HCT116 (cell line): ENCODE measurements at regions not wholly inside any gene's neighbourhood (a gene's known extent, or its start where the extent isn't known, plus 50 kb on each side); places are given as distances from the start of the nearest gene placed in this dataset.
A peak's percentile ranks its signal among the peaks of the same experiment; 100 is the strongest.

Experiments
- ATAC-seq: fragments of 200-7000 bp; cut with Tn5 transposase; 2 replicates; pipeline ENCODE4 v1.9.1; 2020; ENCODE audit warnings: mild to moderate bottlenecking, moderate library complexity
- BruUV-seq: library from RNA; stranded (reverse); fragments of 400-500 nt; replicated peaks from 2 replicates; lab custom pipeline; 2021; lab: Mats Ljungman, UMichigan
- CTCF ChIA-PET: fragments of 300-600 bp; sonication (Branson Sonifier 250); formaldehyde crosslinking; loops from one replicate; lab custom pipeline; 2021; ENCODE audit warnings: antibody characterized with exemption; lab: Charles Lee
- POLR2A ChIA-PET: fragments of 300-600, 350-600 bp; sonication (Branson Sonifier 250); formaldehyde crosslinking; loops from one replicate; lab custom pipeline; 2021; ENCODE audit warnings: antibody characterized with exemption; lab: Charles Lee
- RAD21 ChIA-PET, 2 experiments: fragments of 300-600 bp; sonication (Branson Sonifier 250); formaldehyde crosslinking; loops; one replicate each; lab custom pipeline; 2023; ENCODE audit warnings: low total read pairs in 2 of 2; ENCODE audit not compliant: uncharacterized antibody in 2 of 2, unreplicated experiment in 2 of 2, low non-redundant PET in 1 of 2; lab: Charles Lee
- DNase-seq: peaks from one replicate; pipeline ENCODE4 v3.0.0-alpha.2; 2010; ENCODE audit warnings: low read depth, low spot score
- H2AFZ ChIP-seq: fragments of 200-600 bp; shearing (Covaris generic), sonication (generic); 2 replicates; pipeline ENCODE4 v1.6.1; 2017; ENCODE audit warnings: low read depth, mixed run types, mixed read lengths, antibody characterized with exemption, low read length; ENCODE audit not compliant: poor library complexity, severe bottlenecking
- H3K27ac ChIP-seq: 2 replicates; pipeline ENCODE4 v1.5.1; 2012; ENCODE audit warnings: low read depth, low read length
- H3K27me3 ChIP-seq: fragments of 200-600 bp; sonication (generic); 2 replicates; pipeline ENCODE4 v1.6.1; 2016; ENCODE audit warnings: mixed run types, low read length, mixed read lengths; ENCODE audit not compliant: insufficient read depth
- H3K36me3 ChIP-seq, 2 experiments: fragments of 200-500 bp in 1 of 2; fragments of 200-600 bp in 1 of 2; sonication (Bioruptor generic) in 1 of 2; sonication (generic) in 1 of 2; 2 replicates each; pipeline versions ENCODE4 v1.5.1 to v1.6.1; 2014 to 2016; ENCODE audit warnings: low read length in 2 of 2, inconsistent platforms in 1 of 2, mixed read lengths in 1 of 2, mixed run types in 1 of 2; ENCODE audit not compliant: insufficient read depth in 2 of 2, control insufficient read depth in 1 of 2
- H3K4me1 ChIP-seq, 2 experiments: fragments of 200-600 bp in 1 of 2; sonication (generic) in 1 of 2; 2 replicates each; pipeline versions ENCODE4 v1.5.1 to v1.6.1; 2012 to 2017; ENCODE audit warnings: low read length in 2 of 2, inconsistent platforms in 1 of 2, mild to moderate bottlenecking in 1 of 2, mixed read lengths in 1 of 2, mixed run types in 1 of 2, moderate library complexity in 1 of 2; ENCODE audit not compliant: insufficient read depth in 2 of 2, control insufficient read depth in 1 of 2
- H3K4me2 ChIP-seq: fragments of 200-600 bp; sonication (generic); 2 replicates; pipeline ENCODE4 v1.6.1; 2017; ENCODE audit warnings: mixed run types, low read length, mixed read lengths
- H3K4me3 ChIP-seq, 2 experiments: fragments of 200-600 bp in 1 of 2; sonication (generic) in 1 of 2; replicated peaks in 1 of 2; 2 replicates each; pipeline ENCODE4 v1.5.1; 2011 to 2016; ENCODE audit warnings: low read length in 2 of 2, control low read depth in 1 of 2, low read depth in 1 of 2, mild to moderate bottlenecking in 1 of 2, mixed read lengths in 1 of 2, mixed run types in 1 of 2
- H3K79me2 ChIP-seq: fragments of 200-600 bp; sonication (generic); 2 replicates; pipeline ENCODE4 v1.6.1; 2017; ENCODE audit warnings: mild to moderate bottlenecking, mixed run types, low read length, moderate library complexity, mixed read lengths; ENCODE audit not compliant: insufficient read depth
- H3K9ac ChIP-seq: fragments of 200-600 bp; sonication (generic); 2 replicates; pipeline ENCODE4 v1.6.1; 2016; ENCODE audit warnings: low read length, mixed read lengths
- H3K9me2 ChIP-seq: fragments of 200-600 bp; sonication (generic), shearing (Covaris generic); 2 replicates; pipeline ENCODE4 v1.6.1; 2017; ENCODE audit warnings: mixed run types, mild to moderate bottlenecking, moderate library complexity; ENCODE audit not compliant: insufficient read depth
- H3K9me3 ChIP-seq, 2 experiments: fragments of 200-500 bp in 1 of 2; fragments of 200-600 bp in 1 of 2; sonication (Bioruptor generic) in 1 of 2; sonication (generic) in 1 of 2; 2 replicates each; pipeline ENCODE4 v1.6.1; 2014 to 2017; ENCODE audit warnings: low read length in 2 of 2, mixed read lengths in 2 of 2, inconsistent platforms in 1 of 2, low read depth in 1 of 2, mild to moderate bottlenecking in 1 of 2, mixed run types in 1 of 2, moderate library complexity in 1 of 2; ENCODE audit not compliant: control insufficient read depth in 1 of 2, insufficient read depth in 1 of 2
- H4K20me1 ChIP-seq: fragments of 200-600 bp; sonication (generic), shearing (Covaris generic); 2 replicates; pipeline ENCODE4 v1.6.1; 2017; ENCODE audit warnings: mixed run types, mild to moderate bottlenecking, moderate library complexity; ENCODE audit not compliant: insufficient read depth
- CBX3 ChIP-seq: IDR thresholded peaks from 2 replicates; pipeline ENCODE4 v1.6.1; 2012; ENCODE audit warnings: low read depth
- CEBPB ChIP-seq: IDR thresholded peaks from 2 replicates; pipeline ENCODE4 v1.6.1; 2012; ENCODE audit warnings: low read depth
- EGR1 ChIP-seq: IDR thresholded peaks from 2 replicates; pipeline ENCODE4 v1.6.1; 2012; ENCODE audit warnings: low read depth
- ELF1 ChIP-seq: IDR thresholded peaks from 2 replicates; pipeline ENCODE4 v1.6.1; 2012; ENCODE audit warnings: low read depth, borderline replicate concordance
- EZH2 ChIP-seq: fragments of 200-600 bp; sonication (generic); IDR thresholded peaks from 2 replicates; pipeline ENCODE4 v1.6.1; 2017; ENCODE audit warnings: antibody characterized with exemption, mixed run types
- FOSL1 ChIP-seq: IDR thresholded peaks from 2 replicates; pipeline ENCODE4 v1.6.1; 2012; ENCODE audit warnings: low read depth
- POLR2A ChIP-seq: IDR thresholded peaks from 2 replicates; pipeline ENCODE4 v1.7.0; 2011; ENCODE audit warnings: borderline replicate concordance; ENCODE audit not compliant: insufficient read depth, insufficient read length; ENCODE audit errors: extremely low read depth
- POLR2AphosphoS5 ChIP-seq: IDR thresholded peaks from 2 replicates; pipeline ENCODE4 v1.6.1; 2011; ENCODE audit warnings: mild to moderate bottlenecking, low read depth, low read length, moderate library complexity
- RAD21 ChIP-seq: IDR thresholded peaks from 2 replicates; pipeline ENCODE4 v1.6.1; 2012; ENCODE audit warnings: low read depth, mild to moderate bottlenecking
- SIN3A ChIP-seq: IDR thresholded peaks from 2 replicates; pipeline ENCODE4 v1.6.1; 2012; ENCODE audit warnings: low read depth
- SP1 ChIP-seq: IDR thresholded peaks from 2 replicates; pipeline ENCODE4 v1.6.1; 2012; ENCODE audit warnings: low read depth
- SRF ChIP-seq: IDR thresholded peaks from 2 replicates; pipeline ENCODE4 v1.6.1; 2012; ENCODE audit warnings: low read depth
- TCF7L2 ChIP-seq: IDR thresholded peaks from 2 replicates; pipeline ENCODE4 v1.7.0; 2011; ENCODE audit warnings: borderline replicate concordance, inconsistent platforms; ENCODE audit not compliant: insufficient read depth, insufficient read length; ENCODE audit errors: extremely low read depth
- YY1 ChIP-seq: IDR thresholded peaks from 2 replicates; pipeline ENCODE4 v1.6.1; 2011; ENCODE audit warnings: low read length, low read depth, moderate library complexity, mild to moderate bottlenecking; ENCODE audit not compliant: insufficient replicate concordance; ENCODE audit errors: extremely low read depth
- ZFX ChIP-seq: fragments of 450-650 bp; IDR thresholded peaks from 2 replicates; pipeline ENCODE4 v1.6.1; 2017
- ZNF274 ChIP-seq: fragments of 200-500 bp; sonication (Bioruptor generic); IDR thresholded peaks from 2 replicates; pipeline ENCODE4 v1.6.1; 2014; ENCODE audit warnings: mild to moderate bottlenecking, low read depth, low read length, inconsistent platforms
- intact Hi-C: fragments of 100-400 bp; cut with micrococcal nuclease; formaldehyde crosslinking; loops from 2 replicates; pipeline ENCODE4 v1.10.0; 2022
- TF ChIP-seq, protein P1 (sequence below): IDR thresholded peaks from 2 replicates; pipeline ENCODE4 v1.6.1; 2011; ENCODE audit warnings: mild to moderate bottlenecking, low read length, moderate library complexity; ENCODE audit not compliant: insufficient replicate concordance; ENCODE audit errors: extremely low read depth
- TF ChIP-seq, protein P2 (sequence below): IDR thresholded peaks from 2 replicates; pipeline ENCODE4 v1.6.1; 2012
- TF ChIP-seq, protein P3 (sequence below), 3 experiments: fragments of 200-600 bp in 1 of 3; sonication (generic) in 1 of 3; IDR thresholded peaks in 2 of 3; conservative IDR thresholded peaks in 1 of 3; 2 replicates each; pipeline ENCODE4 v1.5.1; 2012 to 2017; ENCODE audit warnings: low read depth in 2 of 3, low read length in 2 of 3, antibody characterized with exemption in 1 of 3, borderline replicate concordance in 1 of 3, control low read depth in 1 of 3, mild to moderate bottlenecking in 1 of 3, mixed read lengths in 1 of 3, mixed run types in 1 of 3, moderate library complexity in 1 of 3; ENCODE audit not compliant: insufficient read depth in 1 of 3
- TF ChIP-seq, protein P4 (sequence below): IDR thresholded peaks from 2 replicates; pipeline ENCODE4 v1.6.1; 2012; ENCODE audit warnings: low read depth

DNA sequence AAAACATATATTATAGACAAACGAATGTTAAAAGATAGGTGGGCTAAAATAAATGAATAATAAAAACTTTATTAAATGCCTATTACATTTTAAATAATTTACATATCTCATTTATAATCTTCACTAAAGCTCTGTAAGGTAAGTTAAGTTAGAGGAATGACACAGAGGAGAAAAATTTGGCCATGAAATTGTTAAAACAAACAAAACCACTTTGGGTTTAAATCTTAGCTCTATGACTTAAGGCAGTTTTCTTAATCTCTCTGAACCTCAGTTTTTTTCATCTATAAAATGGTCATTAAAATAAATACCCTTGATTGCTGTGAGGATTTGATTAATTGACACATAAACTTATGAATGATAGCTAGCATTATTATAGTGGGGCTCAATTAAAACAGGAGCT lies 404.8 kb upstream of the ATP11B start:
- H3K27ac ChIP-seq: no peak overlapping the region
- H3K9me2 ChIP-seq: no peaks in the 10 kb centered on the region
- no peak overlapping the region for H3K9ac ChIP-seq
- BruUV-seq: no TSS peak
- H3K36me3 ChIP-seq: no peaks in the 10 kb centered on the region
- intact Hi-C loops: no loop called here
- H3K9me3 ChIP-seq: no peaks in the 10 kb centered on the region
- DNase-seq: no peak
- peak overlapping the region; percentile 85 for H2AFZ ChIP-seq
- POLR2A ChIA-PET: no interaction called here
- no peak for TF ChIP-seq CBX3
- no peak for TF ChIP-seq YY1
- TF ChIP-seq, protein P1, sequence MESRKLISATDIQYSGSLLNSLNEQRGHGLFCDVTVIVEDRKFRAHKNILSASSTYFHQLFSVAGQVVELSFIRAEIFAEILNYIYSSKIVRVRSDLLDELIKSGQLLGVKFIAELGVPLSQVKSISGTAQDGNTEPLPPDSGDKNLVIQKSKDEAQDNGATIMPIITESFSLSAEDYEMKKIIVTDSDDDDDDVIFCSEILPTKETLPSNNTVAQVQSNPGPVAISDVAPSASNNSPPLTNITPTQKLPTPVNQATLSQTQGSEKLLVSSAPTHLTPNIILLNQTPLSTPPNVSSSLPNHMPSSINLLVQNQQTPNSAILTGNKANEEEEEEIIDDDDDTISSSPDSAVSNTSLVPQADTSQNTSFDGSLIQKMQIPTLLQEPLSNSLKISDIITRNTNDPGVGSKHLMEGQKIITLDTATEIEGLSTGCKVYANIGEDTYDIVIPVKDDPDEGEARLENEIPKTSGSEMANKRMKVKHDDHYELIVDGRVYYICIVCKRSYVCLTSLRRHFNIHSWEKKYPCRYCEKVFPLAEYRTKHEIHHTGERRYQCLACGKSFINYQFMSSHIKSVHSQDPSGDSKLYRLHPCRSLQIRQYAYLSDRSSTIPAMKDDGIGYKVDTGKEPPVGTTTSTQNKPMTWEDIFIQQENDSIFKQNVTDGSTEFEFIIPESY: no peak
- TF ChIP-seq POLR2A: no peak
- TF ChIP-seq, protein P2, sequence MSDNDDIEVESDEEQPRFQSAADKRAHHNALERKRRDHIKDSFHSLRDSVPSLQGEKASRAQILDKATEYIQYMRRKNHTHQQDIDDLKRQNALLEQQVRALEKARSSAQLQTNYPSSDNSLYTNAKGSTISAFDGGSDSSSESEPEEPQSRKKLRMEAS: no peak
- no peak for TF ChIP-seq FOSL1
- TF ChIP-seq TCF7L2: no peak
- TF ChIP-seq, protein P3, sequence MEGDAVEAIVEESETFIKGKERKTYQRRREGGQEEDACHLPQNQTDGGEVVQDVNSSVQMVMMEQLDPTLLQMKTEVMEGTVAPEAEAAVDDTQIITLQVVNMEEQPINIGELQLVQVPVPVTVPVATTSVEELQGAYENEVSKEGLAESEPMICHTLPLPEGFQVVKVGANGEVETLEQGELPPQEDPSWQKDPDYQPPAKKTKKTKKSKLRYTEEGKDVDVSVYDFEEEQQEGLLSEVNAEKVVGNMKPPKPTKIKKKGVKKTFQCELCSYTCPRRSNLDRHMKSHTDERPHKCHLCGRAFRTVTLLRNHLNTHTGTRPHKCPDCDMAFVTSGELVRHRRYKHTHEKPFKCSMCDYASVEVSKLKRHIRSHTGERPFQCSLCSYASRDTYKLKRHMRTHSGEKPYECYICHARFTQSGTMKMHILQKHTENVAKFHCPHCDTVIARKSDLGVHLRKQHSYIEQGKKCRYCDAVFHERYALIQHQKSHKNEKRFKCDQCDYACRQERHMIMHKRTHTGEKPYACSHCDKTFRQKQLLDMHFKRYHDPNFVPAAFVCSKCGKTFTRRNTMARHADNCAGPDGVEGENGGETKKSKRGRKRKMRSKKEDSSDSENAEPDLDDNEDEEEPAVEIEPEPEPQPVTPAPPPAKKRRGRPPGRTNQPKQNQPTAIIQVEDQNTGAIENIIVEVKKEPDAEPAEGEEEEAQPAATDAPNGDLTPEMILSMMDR (IDR thresholded peaks at IDR 0.05 in 2 of 3, conservative IDR thresholded peaks at IDR 0.05 in 1 of 3; ENCODE audit: borderline replicate concordance in 1 of 3, insufficient read depth in 1 of 3, low read depth in 2 of 3, low read length in 2 of 3): no peak
- TF ChIP-seq ELF1: no peak
- no peak for TF ChIP-seq CEBPB
- no peak for TF ChIP-seq SP1
- no peak for TF ChIP-seq SIN3A
- no peak for TF ChIP-seq EZH2
- TF ChIP-seq POLR2AphosphoS5: no peak
- TF ChIP-seq ZFX: no peak
- TF ChIP-seq RAD21: no peak
- TF ChIP-seq, protein P4, sequence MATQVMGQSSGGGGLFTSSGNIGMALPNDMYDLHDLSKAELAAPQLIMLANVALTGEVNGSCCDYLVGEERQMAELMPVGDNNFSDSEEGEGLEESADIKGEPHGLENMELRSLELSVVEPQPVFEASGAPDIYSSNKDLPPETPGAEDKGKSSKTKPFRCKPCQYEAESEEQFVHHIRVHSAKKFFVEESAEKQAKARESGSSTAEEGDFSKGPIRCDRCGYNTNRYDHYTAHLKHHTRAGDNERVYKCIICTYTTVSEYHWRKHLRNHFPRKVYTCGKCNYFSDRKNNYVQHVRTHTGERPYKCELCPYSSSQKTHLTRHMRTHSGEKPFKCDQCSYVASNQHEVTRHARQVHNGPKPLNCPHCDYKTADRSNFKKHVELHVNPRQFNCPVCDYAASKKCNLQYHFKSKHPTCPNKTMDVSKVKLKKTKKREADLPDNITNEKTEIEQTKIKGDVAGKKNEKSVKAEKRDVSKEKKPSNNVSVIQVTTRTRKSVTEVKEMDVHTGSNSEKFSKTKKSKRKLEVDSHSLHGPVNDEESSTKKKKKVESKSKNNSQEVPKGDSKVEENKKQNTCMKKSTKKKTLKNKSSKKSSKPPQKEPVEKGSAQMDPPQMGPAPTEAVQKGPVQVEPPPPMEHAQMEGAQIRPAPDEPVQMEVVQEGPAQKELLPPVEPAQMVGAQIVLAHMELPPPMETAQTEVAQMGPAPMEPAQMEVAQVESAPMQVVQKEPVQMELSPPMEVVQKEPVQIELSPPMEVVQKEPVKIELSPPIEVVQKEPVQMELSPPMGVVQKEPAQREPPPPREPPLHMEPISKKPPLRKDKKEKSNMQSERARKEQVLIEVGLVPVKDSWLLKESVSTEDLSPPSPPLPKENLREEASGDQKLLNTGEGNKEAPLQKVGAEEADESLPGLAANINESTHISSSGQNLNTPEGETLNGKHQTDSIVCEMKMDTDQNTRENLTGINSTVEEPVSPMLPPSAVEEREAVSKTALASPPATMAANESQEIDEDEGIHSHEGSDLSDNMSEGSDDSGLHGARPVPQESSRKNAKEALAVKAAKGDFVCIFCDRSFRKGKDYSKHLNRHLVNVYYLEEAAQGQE: no peak
- TF ChIP-seq ZNF274: no peak
- no peak for TF ChIP-seq EGR1
- TF ChIP-seq SRF: no peak
- TF ChIP-seq, all 23 proteins: peak for 0
- ChIA-PET RAD21 (interaction anchor here in 1 of 2 experiments (1.2 kb wide), 1 partner anchor 24 kb away, joined by 3 read pairs; no protein-coding TSS in a partner anchor), CTCF (interaction anchor here (1.7 kb wide), 1 partner anchor 10 kb away, joined by 5 read pairs; no protein-coding TSS in a partner anchor)
- no peaks in the 10 kb centered on the region for H3K79me2 ChIP-seq
- H3K4me2 ChIP-seq: peak overlapping the region; percentile 47
- no peaks in the 10 kb centered on the region for H3K27me3 ChIP-seq
- ATAC-seq: no peak
- H3K4me3 ChIP-seq: no peak overlapping the region
- H3K4me1 ChIP-seq: peaks cover 11 to 12% of the 10 kb centered on the region in 2 experiments; a peak in 3 of 4 replicates
- no peaks in the 10 kb centered on the region for H4K20me1 ChIP-seq
